ENCODE measurements at regions not wholly inside any gene's neighbourhood (a gene's known extent, or its start where the extent isn't known, plus 50 kb on each side); places are given as distances from the start of the nearest gene placed in this dataset.

DNA sequence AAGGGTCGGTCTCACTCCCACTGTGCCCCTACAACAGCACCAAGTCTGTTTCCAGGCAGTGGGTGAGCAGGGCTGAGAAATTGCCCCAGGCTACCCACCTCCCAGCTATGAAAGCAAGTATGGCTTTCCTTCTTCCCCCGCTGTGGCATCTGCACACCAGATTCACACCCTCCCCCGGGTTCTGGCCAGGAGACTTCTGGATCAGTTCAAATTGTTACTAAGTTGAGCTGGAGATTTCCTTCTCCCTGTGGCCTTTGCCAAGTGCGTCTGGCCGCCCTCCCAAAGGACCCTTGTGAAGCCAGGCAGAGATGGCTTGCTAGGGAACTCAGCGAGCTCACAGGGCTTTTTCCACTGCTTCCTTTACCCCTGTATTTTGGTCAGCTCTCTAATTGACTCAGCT, 555.4 kb downstream of the SH2D4B start:
- no peak for DNase-seq (ENCODE audit: low spot score in 2 of 2)
- no peak for FAIRE-seq

GRCh38 chr10:81095238-81095637, 557.5 kb downstream of the SH2D4B start:
- FAIRE-seq (no peak), DNase-seq (ENCODE audit: low spot score in 2 of 2) (no peak)

DNA sequence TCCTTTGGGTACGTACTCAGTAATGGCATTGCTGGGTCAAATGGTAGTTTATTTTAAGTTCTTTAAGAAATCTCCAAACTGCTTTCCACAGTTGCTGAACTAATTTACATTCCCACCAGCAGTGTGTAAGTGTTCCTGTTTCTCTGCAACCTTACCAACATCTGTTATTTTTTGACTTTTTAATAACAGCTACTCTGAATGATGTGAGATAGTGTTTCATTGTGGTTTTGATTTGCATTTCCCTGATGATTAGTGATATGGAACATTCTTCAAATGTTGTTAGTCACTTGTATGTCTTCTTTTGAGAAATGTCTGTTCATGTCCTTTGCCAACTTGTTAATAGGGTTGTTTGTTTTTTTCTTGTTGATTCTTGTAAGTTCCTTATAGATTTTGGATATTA, 558.9 kb downstream of the SH2D4B start:
- DNase-seq (ENCODE audit: low spot score in 2 of 2) (no peak), FAIRE-seq (no peak)

GRCh38 chr10:81101062-81101461, 563.4 kb downstream of the SH2D4B start:
- DNase-seq (ENCODE audit: low spot score in 2 of 2) (no peak), FAIRE-seq (no peak)

GRCh38 chr10:81104494-81104893, 566.8 kb downstream of the SH2D4B start:
- no peak for FAIRE-seq
- no peak for DNase-seq (ENCODE audit: low spot score in 2 of 2)

GRCh38 chr10:81108516-81109199, 571.0 kb downstream of the SH2D4B start:
- peak in 1 of 2 donors; percentile 2 for DNase-seq (ENCODE audit: low spot score in 2 of 2)
- FAIRE-seq = no peak

DNA sequence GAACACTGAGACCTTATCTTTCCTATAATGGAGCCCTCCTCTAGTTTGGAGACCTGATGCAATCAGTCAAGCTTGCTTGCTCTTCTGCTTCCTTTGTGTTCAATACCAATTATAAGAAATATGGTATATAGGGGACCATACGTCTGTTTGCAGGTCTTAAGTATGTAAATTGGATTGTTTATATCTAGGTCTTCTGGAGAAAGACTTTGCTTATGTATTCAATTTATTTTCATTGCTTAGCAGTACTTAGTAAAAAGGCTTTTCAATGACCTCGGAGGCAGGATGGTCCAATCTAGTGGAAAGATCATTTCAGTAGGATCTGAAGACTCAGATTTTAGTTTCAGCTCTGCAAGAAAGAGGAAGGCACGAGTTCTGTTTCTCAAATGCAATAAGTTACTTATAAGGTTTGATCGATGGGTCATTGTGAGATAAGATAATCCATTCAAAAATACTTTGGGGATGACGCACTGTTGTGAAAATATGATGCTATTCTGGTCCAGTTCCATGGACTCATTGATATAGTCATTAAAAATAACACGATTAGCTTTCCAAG, 571.6 kb downstream of the SH2D4B start:
- no peak for FAIRE-seq
- no peak for DNase-seq (ENCODE audit: low spot score in 2 of 2)

DNA sequence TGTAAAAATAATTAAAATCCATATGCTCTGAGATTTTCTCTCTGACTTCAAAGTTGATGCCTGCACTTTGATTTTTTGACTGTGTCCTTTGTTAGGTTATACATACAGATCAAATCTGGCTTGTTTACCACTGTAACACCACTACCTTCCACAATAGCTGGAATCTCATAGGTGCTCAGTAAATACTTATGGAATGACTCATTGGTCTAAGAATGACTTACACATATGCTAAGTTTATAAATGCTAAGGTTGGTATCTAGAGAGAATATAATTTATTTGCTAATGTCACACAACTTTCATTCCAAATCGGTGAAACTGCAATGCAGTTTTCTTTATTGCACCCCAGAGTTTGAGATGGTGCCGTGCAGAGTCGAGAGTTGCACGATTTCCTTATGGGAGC, 578.5 kb downstream of the SH2D4B start:
- DNase-seq (ENCODE audit: low spot score in 2 of 2) = no peak
- FAIRE-seq = no peak

- DNase-seq (ENCODE audit: low spot score in 2 of 2) = no peak
- no peak for FAIRE-seq
Measured at GRCh38 chr10:81116990-81117389, 579.3 kb downstream of the SH2D4B start.

DNA sequence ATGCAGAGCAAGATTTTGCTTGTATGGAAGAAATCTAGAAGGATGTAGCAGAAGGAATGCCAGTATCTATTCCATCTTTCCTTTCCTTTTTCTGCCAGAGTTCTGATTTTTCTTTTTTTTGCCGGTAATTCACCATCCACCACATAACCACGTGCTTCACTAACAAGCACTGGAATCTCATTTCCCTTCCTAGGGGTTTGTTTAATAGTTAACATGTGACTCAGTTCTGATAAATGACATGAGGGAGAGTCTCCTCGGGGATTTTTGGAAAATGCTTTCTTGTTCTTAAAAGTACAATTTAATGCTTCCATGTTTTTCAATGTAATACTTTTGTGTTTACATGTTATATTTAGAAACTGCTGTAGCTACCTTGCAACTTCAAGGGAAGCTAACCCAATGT, 590.2 kb downstream of the SH2D4B start:
- DNase-seq (ENCODE audit: low spot score in 2 of 2) = no peak
- no peak for FAIRE-seq

DNA sequence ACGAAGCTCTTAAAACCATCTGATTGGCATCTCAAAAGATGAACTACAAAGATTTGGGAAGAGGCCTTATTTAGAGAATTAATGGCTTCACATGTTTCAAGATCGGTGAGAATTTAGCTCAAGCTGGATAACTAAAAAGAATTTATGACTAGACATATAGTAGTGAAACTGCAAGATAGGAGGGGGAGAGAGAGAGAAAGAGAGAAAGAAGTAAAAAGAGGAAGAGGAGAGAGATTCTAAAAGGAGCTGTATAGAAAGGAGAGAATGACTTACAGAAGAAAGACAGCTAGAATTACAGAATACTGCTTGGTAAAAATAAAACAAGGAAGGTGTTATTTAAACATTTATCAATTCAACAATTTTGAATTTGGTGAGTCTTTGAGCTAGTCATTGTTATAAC, 592.3 kb downstream of the SH2D4B start:
- DNase-seq (ENCODE audit: low spot score in 2 of 2) (no peak), FAIRE-seq (no peak)

DNA sequence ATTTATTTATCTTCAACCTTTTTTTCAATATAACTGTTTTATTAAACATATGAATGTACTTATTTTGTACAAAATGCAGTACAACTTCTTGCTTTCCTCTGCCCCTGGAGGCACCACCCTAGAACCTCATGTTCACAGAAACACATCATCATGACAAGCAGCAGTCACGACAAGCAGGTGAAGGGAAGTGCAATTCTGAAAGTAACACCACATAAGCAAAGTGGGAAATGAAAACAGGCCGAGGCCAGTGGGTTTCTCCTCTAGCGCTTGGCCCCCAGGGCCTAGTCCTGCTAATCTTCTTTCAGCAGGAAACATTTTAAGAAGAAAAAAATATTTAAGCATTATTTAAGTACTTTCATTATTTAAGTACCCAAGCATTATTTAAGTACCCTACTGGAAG, 598.1 kb downstream of the SH2D4B start:
- no peak for FAIRE-seq
- DNase-seq (ENCODE audit: low spot score in 2 of 2) = no peak

GRCh38 chr10:81136261-81136660, 598.6 kb downstream of the SH2D4B start:
- FAIRE-seq (no peak), DNase-seq (ENCODE audit: low spot score in 2 of 2) (no peak)

GRCh38 chr10:81145975-81146374, 608.3 kb downstream of the SH2D4B start:
- FAIRE-seq = no peak
- DNase-seq (ENCODE audit: low spot score in 2 of 2) = no peak

DNA sequence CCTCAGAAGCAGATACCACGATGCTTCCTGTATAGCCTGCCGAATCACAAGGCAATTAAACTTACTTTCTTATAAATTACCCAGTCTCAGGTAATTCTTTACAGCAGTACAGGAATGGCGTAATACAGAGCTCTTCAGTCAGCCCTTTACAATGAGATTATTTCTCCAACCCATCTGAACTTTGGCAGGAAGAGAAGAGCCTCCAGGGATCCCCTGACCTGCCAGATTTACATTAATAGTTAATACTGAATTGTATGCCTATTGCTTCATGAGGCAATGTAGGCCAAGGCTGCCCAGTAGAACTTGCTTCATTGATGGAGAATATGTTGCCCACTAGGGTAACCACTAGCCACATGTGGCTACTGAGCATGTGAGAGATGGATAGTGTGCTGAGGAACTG, 608.7 kb downstream of the SH2D4B start:
- no peak for FAIRE-seq
- no peak for DNase-seq (ENCODE audit: low spot score in 2 of 2)

DNA sequence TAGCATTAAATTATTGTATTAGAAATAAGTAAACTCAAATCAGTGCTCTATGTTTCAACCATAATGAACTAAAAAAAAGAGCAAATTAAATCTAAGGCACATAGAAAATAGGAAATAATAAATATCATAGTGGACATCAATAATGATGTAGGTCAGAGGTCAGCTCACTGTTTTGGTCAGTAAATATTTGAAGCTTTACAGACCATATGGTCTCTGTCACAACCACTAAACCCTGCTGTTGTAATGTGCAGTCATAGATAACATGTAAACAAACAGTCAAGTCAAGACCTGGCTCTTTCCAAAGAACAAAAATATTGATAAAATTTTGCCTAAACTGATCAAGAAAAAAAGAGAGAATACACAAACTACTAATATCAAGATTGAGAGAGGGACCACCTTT, 615.0 kb downstream of the SH2D4B start:
- FAIRE-seq (no peak), DNase-seq (ENCODE audit: low spot score in 2 of 2) (no peak)

DNA sequence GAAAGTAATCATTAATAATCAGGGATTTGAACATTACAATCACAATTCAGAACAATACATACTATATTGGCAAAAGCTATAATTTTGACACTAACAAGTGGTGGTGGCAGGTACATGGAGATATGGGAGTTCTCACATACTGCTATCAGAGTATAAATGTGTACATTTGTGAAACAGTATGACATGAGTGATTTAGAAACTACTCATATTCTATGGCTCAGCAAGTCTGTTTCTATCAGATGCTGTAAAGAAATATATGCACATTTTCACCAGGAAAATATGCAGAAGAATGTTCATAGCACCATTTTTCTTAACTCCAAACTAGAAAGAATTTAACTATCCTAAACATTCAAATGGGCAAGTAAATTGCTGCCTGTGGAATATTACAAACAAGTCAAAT, 620.0 kb downstream of the SH2D4B start:
- FAIRE-seq = no peak
- DNase-seq (ENCODE audit: low spot score in 2 of 2) = no peak

- FAIRE-seq (no peak), DNase-seq (ENCODE audit: low spot score in 2 of 2) (no peak)
Measured at GRCh38 chr10:81177651-81178244, 640.0 kb downstream of the SH2D4B start.

DNA sequence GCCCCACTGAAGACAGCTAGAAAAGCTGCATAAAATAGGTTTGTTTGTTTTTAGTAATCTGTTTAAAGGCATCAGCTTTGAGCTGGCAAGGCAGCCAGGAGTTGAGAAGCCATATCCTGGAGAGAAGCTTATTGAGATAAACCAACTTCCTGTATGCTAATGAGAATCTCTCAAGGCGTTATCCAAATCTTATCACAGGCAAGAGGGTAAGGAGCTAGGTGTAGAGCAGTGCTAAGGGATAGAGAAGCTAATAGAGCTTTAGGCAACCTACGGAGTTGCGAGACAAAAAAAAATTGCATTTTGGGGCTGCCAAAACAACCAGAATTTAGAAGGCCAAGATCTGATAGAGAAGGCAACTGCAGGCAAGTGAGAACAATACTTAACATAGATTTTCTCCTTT, 641.6 kb downstream of the SH2D4B start:
- DNase-seq (ENCODE audit: low spot score in 2 of 2) (no peak), FAIRE-seq (no peak)

- FAIRE-seq = no peak
- no peak for DNase-seq (ENCODE audit: low spot score in 2 of 2)
Measured at GRCh38 chr10:81179805-81180452, 642.2 kb downstream of the SH2D4B start.

- no peak for DNase-seq (ENCODE audit: low spot score in 2 of 2)
- no peak for FAIRE-seq
Measured at GRCh38 chr10:81182296-81182695, 644.6 kb downstream of the SH2D4B start.
